WTC11 (cell line): ENCODE measurements at regions not wholly inside any gene's neighbourhood (a gene's known extent, or its start where the extent isn't known, plus 50 kb on each side); places are given as distances from the start of the nearest gene placed in this dataset.

Experiments used
- ATAC-seq: fragments of 200-7000 bp; cut with Tn5 transposase; 2 replicates; pipeline ENCODE4 v1.10.0; 2021; ENCODE audit warnings: mild to moderate bottlenecking, moderate library complexity
- CTCF ChIA-PET: fragments of 300-600 bp; sonication (Branson Sonifier 250); formaldehyde crosslinking; loops from one replicate; lab custom pipeline; 2021; ENCODE audit warnings: antibody characterized with exemption; lab: Charles Lee
- POLR2A ChIA-PET: fragments of 350-600 bp; sonication (Branson Sonifier 250); formaldehyde crosslinking; loops from one replicate; lab custom pipeline; 2021; ENCODE audit warnings: antibody characterized with exemption; lab: Charles Lee
- DNase-seq: peaks from one replicate; pipeline ENCODE4 v3.0.0; 2021; ENCODE audit warnings: low spot score
- H3K27ac Mint-ChIP-seq: 2 replicates; pipeline ENCODE4 v1.8.0; 2021; ENCODE audit warnings: mixed read lengths
- H3K27me3 Mint-ChIP-seq: 2 replicates; pipeline ENCODE4 v1.8.0; 2021; ENCODE audit warnings: low read depth, mild to moderate bottlenecking, moderate library complexity, mixed read lengths
- H3K36me3 Mint-ChIP-seq: 2 replicates; pipeline ENCODE4 v1.8.0; 2021; ENCODE audit warnings: mixed read lengths
- H3K4me1 Mint-ChIP-seq: 2 replicates; pipeline ENCODE4 v1.8.0; 2022; ENCODE audit warnings: mixed read lengths
- H3K4me3 Mint-ChIP-seq: 2 replicates; pipeline ENCODE4 v1.8.0; 2021; ENCODE audit warnings: mild to moderate bottlenecking, moderate library complexity, mixed read lengths
- H3K9me3 Mint-ChIP-seq: 2 replicates; pipeline ENCODE4 v1.8.0; 2021; ENCODE audit warnings: mixed read lengths
- ARID4B ChIP-seq: sonication (generic); formaldehyde crosslinking; IDR thresholded peaks from 2 replicates; pipeline ENCODE4 v1.8.0; 2023; ENCODE audit warnings: missing genetic modification reagents, mild to moderate bottlenecking, borderline replicate concordance
- CDX4 ChIP-seq: fragments of 250-450 bp; sonication (Bioruptor Pico); IDR thresholded peaks from 2 replicates; pipeline ENCODE4 v1.9.0; 2021; ENCODE audit warnings: moderate library complexity, mild to moderate bottlenecking, inconsistent platforms, borderline replicate concordance
- CREM ChIP-seq: sonication (generic); formaldehyde crosslinking; IDR thresholded peaks from 2 replicates; pipeline ENCODE4 v1.8.1; 2022; ENCODE audit warnings: mild to moderate bottlenecking, missing genetic modification reagents, moderate library complexity
- ETV6 ChIP-seq: sonication (generic); formaldehyde crosslinking; IDR thresholded peaks from 2 replicates; pipeline ENCODE4 v1.8.1; 2022; ENCODE audit warnings: mild to moderate bottlenecking, missing genetic modification reagents
- HMGXB4 ChIP-seq: sonication (generic); formaldehyde crosslinking; IDR thresholded peaks from 2 replicates; pipeline ENCODE4 v1.8.1; 2023; ENCODE audit warnings: mild to moderate bottlenecking, moderate library complexity, missing genetic modification reagents
- KAT7 ChIP-seq: sonication (generic); formaldehyde crosslinking; IDR thresholded peaks from 2 replicates; pipeline ENCODE4 v1.8.1; 2023; ENCODE audit warnings: missing genetic modification reagents, mild to moderate bottlenecking, borderline replicate concordance
- NR1H2 ChIP-seq: sonication (generic); formaldehyde crosslinking; IDR thresholded peaks from 2 replicates; pipeline ENCODE4 v1.9.0; 2021; ENCODE audit warnings: mild to moderate bottlenecking, moderate library complexity, missing genetic modification reagents
- NR2C2 ChIP-seq: sonication (generic); formaldehyde crosslinking; IDR thresholded peaks from 2 replicates; pipeline ENCODE4 v1.8.0; 2022; ENCODE audit warnings: mild to moderate bottlenecking, missing genetic modification reagents
- NR3C1 ChIP-seq: sonication (generic); formaldehyde crosslinking; conservative IDR thresholded peaks from 2 replicates; pipeline ENCODE4 v1.8.1; 2023; ENCODE audit warnings: low read depth, mild to moderate bottlenecking, missing genetic modification reagents
- OVOL2 ChIP-seq: fragments of 250-450 bp; sonication (Bioruptor Pico); IDR thresholded peaks from 2 replicates; pipeline ENCODE4 v1.9.0; 2021; ENCODE audit warnings: mild to moderate bottlenecking, borderline replicate concordance
- PREB ChIP-seq: sonication (generic); formaldehyde crosslinking; IDR thresholded peaks from 2 replicates; pipeline ENCODE4 v1.8.1; 2022; ENCODE audit warnings: mild to moderate bottlenecking, missing genetic modification reagents, moderate library complexity, borderline replicate concordance
- SMAD3 ChIP-seq: sonication (generic); formaldehyde crosslinking; IDR thresholded peaks from 2 replicates; pipeline ENCODE4 v1.8.0; 2022; ENCODE audit warnings: missing genetic modification reagents, mild to moderate bottlenecking, borderline replicate concordance
- SP1 ChIP-seq: sonication (generic); formaldehyde crosslinking; conservative IDR thresholded peaks from 2 replicates; pipeline ENCODE4 v1.8.1; 2022; ENCODE audit warnings: missing genetic modification reagents
- TCF7 ChIP-seq: sonication (generic); formaldehyde crosslinking; IDR thresholded peaks from 2 replicates; pipeline ENCODE4 v1.8.0; 2022; ENCODE audit warnings: mild to moderate bottlenecking, low read depth, missing genetic modification reagents, moderate library complexity
- ZBTB21 ChIP-seq: sonication (generic); formaldehyde crosslinking; IDR thresholded peaks from 2 replicates; pipeline ENCODE4 v1.8.1; 2023; ENCODE audit warnings: mild to moderate bottlenecking, missing genetic modification reagents, borderline replicate concordance
- ZNF232 ChIP-seq: sonication (generic); formaldehyde crosslinking; IDR thresholded peaks from 2 replicates; pipeline ENCODE4 v1.8.0; 2022; ENCODE audit warnings: mild to moderate bottlenecking, missing genetic modification reagents
- ZNF263 ChIP-seq: sonication (generic); formaldehyde crosslinking; IDR thresholded peaks from 2 replicates; pipeline ENCODE4 v1.8.1; 2022; ENCODE audit warnings: low read depth, mild to moderate bottlenecking, moderate library complexity, missing genetic modification reagents
- ZNF317 ChIP-seq: sonication (generic); formaldehyde crosslinking; IDR thresholded peaks from 2 replicates; pipeline ENCODE4 v1.8.1; 2023; ENCODE audit warnings: low read depth, mild to moderate bottlenecking, moderate library complexity, missing genetic modification reagents, borderline replicate concordance
- ZNF512 ChIP-seq: sonication (generic); formaldehyde crosslinking; IDR thresholded peaks from 2 replicates; pipeline ENCODE4 v1.8.1; 2022; ENCODE audit warnings: missing genetic modification reagents, borderline replicate concordance

- TF ChIP-seq ZNF317 (CRISPR knock-in tag) (no peak), HMGXB4 (no peak), KAT7 (CRISPR knock-in tag) (no peak), OVOL2 (no peak), NR3C1 (CRISPR knock-in tag) (no peak), ZNF512 (no peak), ARID4B (CRISPR knock-in tag) (no peak), ZNF232 (CRISPR knock-in tag) (no peak), NR1H2 (no peak), CREM (CRISPR knock-in tag) (no peak)
Observed at GRCh38 chrX:39731330-39731667, 366.5 kb downstream of the BCOR start (continued).

- Mint-ChIP-seq H3K36me3 (no peaks in the 10 kb centered on the region), H3K27ac (no peak overlapping the region), H3K4me3 (no peak overlapping the region), H3K4me1 (peaks cover 20% of the 10 kb centered on the region), H3K9me3 (peaks cover 3% of the 10 kb centered on the region; the same call in 1 of the 2 replicates), H3K27me3 (peaks cover 6% of the 10 kb centered on the region; the same call in 1 of the 2 replicates)
- no peak for DNase-seq
- CTCF ChIA-PET = interaction anchor here (0.7 to 2.1 kb wide), 7 partner anchors 32 to 536 kb away, joined by 3 to 9 read pairs (median 4); no protein-coding TSS in a partner anchor
- POLR2A ChIA-PET = no interaction called here
- ATAC-seq = no peak
- TF ChIP-seq ZNF263 (no peak), ETV6 (no peak), NR2C2 (no peak), TCF7 (no peak)
- TF ChIP-seq, all 79 proteins: peak for 0
Observed at GRCh38 chrX:39731735-39732134, 366.0 kb downstream of the BCOR start.

GRCh38 chrX:39733745-39734144 is 364.0 kb downstream of the BCOR start:
- H3K4me1 Mint-ChIP-seq = peaks cover 24% of the 10 kb centered on the region
- POLR2A ChIA-PET = no interaction called here
- H3K9me3 Mint-ChIP-seq = no peaks in the 10 kb centered on the region
- peaks cover 3% of the 10 kb centered on the region; the same call in 1 of the 2 replicates for H3K27me3 Mint-ChIP-seq
- DNase-seq (no peak), ATAC-seq (no peak)
- no peak overlapping the region for H3K27ac Mint-ChIP-seq
- no peak for TF ChIP-seq CDX4 (CRISPR knock-in tag)
- no peak for TF ChIP-seq ZBTB21
- no peak for TF ChIP-seq SMAD3 (CRISPR knock-in tag)
- TF ChIP-seq PREB (CRISPR knock-in tag) = no peak
- no peak for TF ChIP-seq SP1 (CRISPR knock-in tag)
- no peak for TF ChIP-seq ZNF232 (CRISPR knock-in tag)
- H3K36me3 Mint-ChIP-seq = no peaks in the 10 kb centered on the region
- CTCF ChIA-PET = interaction anchor here (0.6 kb wide), 1 partner anchor 1596 kb away, joined by 6 read pairs; no protein-coding TSS in a partner anchor
- H3K4me3 Mint-ChIP-seq = no peak overlapping the region
